Transverse colon (tissue), 4 donors: ENCODE measurements at regions not wholly inside any gene's neighbourhood (a gene's known extent, or its start where the extent isn't known, plus 50 kb on each side); places are given as distances from the start of the nearest gene placed in this dataset.
A peak's percentile ranks its signal among the peaks of the same experiment; 100 is the strongest.

Experiments
- DNase-seq: peaks from one replicate; pipeline ENCODE4 v3.0.0-alpha.2; 2019
- H3K27ac ChIP-seq, 4 donors: fragments of 200-600 bp; sonication (generic); 2 replicates each; pipeline ENCODE4 v1.5.1; 2016 to 2018; ENCODE audit warnings: inconsistent platforms in 4 of 4
- H3K27me3 ChIP-seq: fragments of 200-600 bp; sonication (generic); 2 replicates; pipeline ENCODE4 v1.5.1; 2017; ENCODE audit warnings: inconsistent platforms
- H3K36me3 ChIP-seq, 4 donors: fragments of 200-600 bp; sonication (generic); 2 replicates each; pipeline ENCODE4 v1.5.1; 2017 to 2019; ENCODE audit warnings: inconsistent platforms in 4 of 4
- H3K4me1 ChIP-seq, 4 donors: fragments of 200-600 bp; sonication (generic); 2 replicates each; pipeline ENCODE4 v1.5.1; 2017 to 2020; ENCODE audit warnings: inconsistent platforms in 4 of 4
- H3K4me3 ChIP-seq, 4 donors: fragments of 200-600 bp; sonication (generic); 1 replicate in 1 of 4; 2 replicates in 3 of 4; pipeline versions ENCODE4 v1.5.1 to v1.6.1; 2017 to 2019; ENCODE audit warnings: inconsistent platforms in 4 of 4
- H3K9me3 ChIP-seq, 2 donors: fragments of 200-600 bp; sonication (generic); 2 replicates each; pipeline ENCODE4 v1.5.1; 2017 to 2019; ENCODE audit warnings: inconsistent platforms in 2 of 2
- CTCF ChIP-seq, 5 experiments: fragments of 200-600 bp in 3 of 5; fragments of 450-650 bp in 2 of 5; sonication (generic) in 3 of 5; IDR thresholded peaks; 1 replicate in 2 of 5; 2 replicates in 3 of 5; pipeline ENCODE4 v1.5.1; 2016 to 2017; ENCODE audit warnings: antibody characterized with exemption in 5 of 5, inconsistent platforms in 3 of 5, mild to moderate bottlenecking in 2 of 5, moderate library complexity in 1 of 5
- EP300 ChIP-seq: sonication (generic); formaldehyde crosslinking; IDR thresholded peaks from one replicate; pipeline ENCODE4 v1.6.1; 2017; ENCODE audit warnings: antibody characterized with exemption, low read depth
- POLR2A ChIP-seq: fragments of 450-650 bp; IDR thresholded peaks from one replicate; pipeline ENCODE4 v1.6.1; 2016; ENCODE audit warnings: antibody characterized with exemption, mild to moderate bottlenecking, moderate library complexity
- POLR2AphosphoS5 ChIP-seq, 3 donors: sonication (generic); formaldehyde crosslinking; IDR thresholded peaks; one replicate each; pipeline ENCODE4 v1.6.1; 2016; ENCODE audit warnings: antibody characterized with exemption in 3 of 3
- WGBS, 2 donors: methylation state at CpG; one replicate each; pipeline ENCODE4 v1.1.5; 2018; ENCODE audit warnings: low coverage in 1 of 2; 5-methylcytosine and 5-hydroxymethylcytosine counted together
- in situ Hi-C, 4 donors: fragments of 200-750 bp; cut with MboI; loops; one replicate each; pipeline versions ENCODE4 v1.15.0 to v1.15.1; 2017; ENCODE audit warnings: low sequenced_read_pairs in 3 of 4, low pct_ligation_motif_present in 1 of 4, low pct_unique_long_range_greater_than_20kb in 1 of 4
- intact Hi-C: fragments of 100-400 bp; cut with DNase I; formaldehyde crosslinking; loops from one replicate; pipeline ENCODE4 v1.15.1; 2023; ENCODE audit warnings: low total_unique reads

- DNase-seq: no peak
- in situ Hi-C loops: no loop called here
- no peak overlapping the region for H3K27ac ChIP-seq
- 30 to 59% methylated on average over 2 to 5 of the region's 5 CpGs for WGBS, 2 donors
- intact Hi-C loops: no loop called here
- TF ChIP-seq POLR2A (no peak), POLR2AphosphoS5 (IDR thresholded peaks at IDR 0.05) (no peak), EP300 (no peak), CTCF (IDR thresholded peaks at IDR 0.05) (no peak)
- H3K9me3 ChIP-seq: no peaks in the 10 kb centered on the region
- H3K4me1 ChIP-seq: no peaks in the 10 kb centered on the region
- no peak overlapping the region for H3K4me3 ChIP-seq
- H3K36me3 ChIP-seq: no peaks in the 10 kb centered on the region
- H3K27me3 ChIP-seq: no peaks in the 10 kb centered on the region
These were observed 129.3 kb upstream of the OSMR start for GRCh38 chr5:38716516-38716915.

- Histone ChIP-seq H3K4me1 (no peaks in the 10 kb centered on the region), H3K27ac (peak overlapping the region; percentile 9 to 57 (median 38)), H3K27me3 (no peaks in the 10 kb centered on the region), H3K4me3 (no peak overlapping the region), H3K36me3 (no peaks in the 10 kb centered on the region), H3K9me3 (no peaks in the 10 kb centered on the region)
- intact Hi-C loops: no loop called here
- no peak for TF ChIP-seq POLR2AphosphoS5 (IDR thresholded peaks at IDR 0.05)
- no peak for TF ChIP-seq POLR2A
- no peak for TF ChIP-seq EP300
- no peak for TF ChIP-seq CTCF (IDR thresholded peaks at IDR 0.05)
- 57 to 59% methylated on average over 3 to 6 of the region's 6 CpGs for WGBS, 2 donors
- DNase-seq: no peak
- in situ Hi-C loops: no loop called here
These were observed 126.9 kb upstream of the OSMR start for GRCh38 chr5:38718771-38719391.

- 35% methylated on average over 1 of the region's 1 CpG; no CpG with 5 or more reads in 1 of the 2 donors for WGBS, 2 donors
- no peaks in the 10 kb centered on the region for H3K4me1 ChIP-seq
These were observed 126.4 kb upstream of the OSMR start for GRCh38 chr5:38719403-38719802.

GRCh38 chr5:38719916-38720315 is 125.9 kb upstream of the OSMR start:
- Histone ChIP-seq H3K36me3 (no peaks in the 10 kb centered on the region), H3K27ac (no peak overlapping the region), H3K9me3 (no peaks in the 10 kb centered on the region), H3K27me3 (no peaks in the 10 kb centered on the region), H3K4me3 (no peak overlapping the region), H3K4me1 (no peaks in the 10 kb centered on the region)
- in situ Hi-C loops (no loop called here), intact Hi-C loops (no loop called here)
- TF ChIP-seq POLR2AphosphoS5 (IDR thresholded peaks at IDR 0.05) (peak in 2 of 3 donors; percentile 13 to 32), EP300 (no peak)
- DNase-seq: no peak
- WGBS, 2 donors: 27 to 78% methylated on average over 1 to 3 of the region's 3 CpGs

More at GRCh38 chr5:38719403-38719802, 126.4 kb upstream of the OSMR start:
- TF ChIP-seq POLR2A: no peak
- no peak for DNase-seq
- Histone ChIP-seq H3K27ac (peak overlapping the region; percentile 9 to 57 (median 38)), H3K4me3 (no peak overlapping the region), H3K36me3 (no peaks in the 10 kb centered on the region), H3K9me3 (no peaks in the 10 kb centered on the region), H3K27me3 (no peaks in the 10 kb centered on the region)
- in situ Hi-C loops (no loop called here), intact Hi-C loops (no loop called here)

- Histone ChIP-seq H3K9me3 (no peaks in the 10 kb centered on the region), H3K36me3 (no peaks in the 10 kb centered on the region), H3K27ac (no peak overlapping the region), H3K27me3 (no peaks in the 10 kb centered on the region), H3K4me3 (no peak overlapping the region), H3K4me1 (no peaks in the 10 kb centered on the region)
- intact Hi-C loops (no loop called here), in situ Hi-C loops (no loop called here)
- WGBS, 2 donors: 69 to 84% methylated on average over 4 to 6 of the region's 6 CpGs
- TF ChIP-seq POLR2AphosphoS5 (IDR thresholded peaks at IDR 0.05): no peak
- no peak for TF ChIP-seq EP300
- TF ChIP-seq POLR2A: no peak
- no peak for TF ChIP-seq CTCF (IDR thresholded peaks at IDR 0.05)
- no peak for DNase-seq
These were observed 125.1 kb upstream of the OSMR start for GRCh38 chr5:38720554-38721361.
